SK-N-SH (cell line): ENCODE measurements at regions not wholly inside any gene's neighbourhood (a gene's known extent, or its start where the extent isn't known, plus 50 kb on each side); places are given as distances from the start of the nearest gene placed in this dataset.
"Not testable (repeated sequence)": the region's sequence is repeated elsewhere in the genome, so short reads cannot be mapped to it uniquely, and the experiment has no call there.

Experiments
- CTCF ChIP-seq: fragments of 200-600 bp; sonication (generic); IDR thresholded peaks from 2 replicates; pipeline ENCODE4 v1.6.1; 2017; ENCODE audit warnings: antibody characterized with exemption, mild to moderate bottlenecking, moderate library complexity
- ELF1 ChIP-seq: IDR thresholded peaks from 2 replicates; pipeline ENCODE4 v1.4.0; 2012
- EZH2phosphoT487 ChIP-seq: fragments of 200-600 bp; sonication (generic); IDR thresholded peaks from 2 replicates; pipeline ENCODE4 v1.6.1; 2017; ENCODE audit warnings: low read depth, mixed run types, mild to moderate bottlenecking, antibody characterized with exemption, moderate library complexity, borderline replicate concordance
- FOXJ3 ChIP-seq: sonication (generic); formaldehyde crosslinking; IDR thresholded peaks from 2 replicates; pipeline ENCODE4 v1.5.1; 2020; ENCODE audit warnings: mild to moderate bottlenecking, missing genetic modification reagents
- GABPA ChIP-seq: IDR thresholded peaks from 2 replicates; pipeline ENCODE4 v1.4.0; 2012; ENCODE audit warnings: low read depth, mild to moderate bottlenecking
- MAX ChIP-seq: IDR thresholded peaks from 2 replicates; pipeline ENCODE4 v1.4.0; 2012; ENCODE audit warnings: low read depth
- MXI1 ChIP-seq: IDR thresholded peaks from 2 replicates; pipeline ENCODE4 v1.6.1; 2012; ENCODE audit warnings: mild to moderate bottlenecking, low read depth, low read length, improper control_type of control experiment
- POLR2AphosphoS5 ChIP-seq: IDR thresholded peaks from 2 replicates; pipeline ENCODE4 v1.6.1; 2012; ENCODE audit warnings: low read depth, low read length
- TAF1 ChIP-seq: IDR thresholded peaks from 2 replicates; pipeline ENCODE4 v1.6.1; 2012; ENCODE audit warnings: low read depth, mild to moderate bottlenecking, low read length, moderate library complexity, borderline replicate concordance
- USF2 ChIP-seq: fragments of 150-350 bp; IDR thresholded peaks from 2 replicates; pipeline ENCODE4 v1.6.1; 2017; ENCODE audit warnings: antibody characterized with exemption, low read length, low read depth, borderline replicate concordance
- YY1 ChIP-seq: IDR thresholded peaks from 2 replicates; pipeline ENCODE4 v1.4.0; 2012; ENCODE audit warnings: low read depth, mild to moderate bottlenecking

GRCh38 chr18:8920856-8921787 is 181.4 kb upstream of the NDUFV2 start:
- TF ChIP-seq MAX, ELF1, YY1, FOXJ3, USF2, POLR2AphosphoS5, MXI1, TAF1, EZH2phosphoT487, GABPA: not testable (repeated sequence)
- TF ChIP-seq CTCF = peak; percentile 15; the same call in 1 of the 2 replicates
